A549 (cell line): ENCODE measurements at regions not wholly inside any gene's neighbourhood (a gene's known extent, or its start where the extent isn't known, plus 50 kb on each side); places are given as distances from the start of the nearest gene placed in this dataset.

Experiments
- BHLHE40 ChIP-seq: IDR thresholded peaks from 2 replicates; pipeline ENCODE4 v1.6.1; 2012; ENCODE audit warnings: low read depth, low read length, inconsistent platforms
- POLR2A ChIP-seq: IDR thresholded peaks from 2 replicates; pipeline ENCODE4 v1.6.1; 2012; ENCODE audit warnings: mild to moderate bottlenecking, low read length
- SMC3 ChIP-seq: fragments of >200 bp; sonication (Bioruptor Twin); formaldehyde crosslinking; IDR thresholded peaks from 3 replicates; pipeline ENCODE4 v1.6.1; 2018; ENCODE audit warnings: inconsistent platforms
- USF2 ChIP-seq: fragments of 450-650 bp; IDR thresholded peaks from 2 replicates; pipeline ENCODE4 v1.6.1; 2014; ENCODE audit warnings: antibody characterized with exemption
- ZSCAN20 ChIP-seq: fragments of 250-450 bp; sonication (Bioruptor Pico); IDR thresholded peaks from 2 replicates; pipeline ENCODE4 v1.8.0; 2022; ENCODE audit warnings: mild to moderate bottlenecking, moderate library complexity
- TF ChIP-seq, protein P1 (sequence below): fragments of 200-600 bp; sonication (generic); IDR thresholded peaks from 2 replicates; pipeline ENCODE4 v1.6.1; 2016; ENCODE audit warnings: antibody characterized with exemption, mild to moderate bottlenecking, moderate library complexity
- TF ChIP-seq, protein P2 (sequence below): fragments of >200 bp; sonication (Bioruptor Twin); formaldehyde crosslinking; IDR thresholded peaks from 3 replicates; pipeline ENCODE4 v1.5.1; 2016

DNA sequence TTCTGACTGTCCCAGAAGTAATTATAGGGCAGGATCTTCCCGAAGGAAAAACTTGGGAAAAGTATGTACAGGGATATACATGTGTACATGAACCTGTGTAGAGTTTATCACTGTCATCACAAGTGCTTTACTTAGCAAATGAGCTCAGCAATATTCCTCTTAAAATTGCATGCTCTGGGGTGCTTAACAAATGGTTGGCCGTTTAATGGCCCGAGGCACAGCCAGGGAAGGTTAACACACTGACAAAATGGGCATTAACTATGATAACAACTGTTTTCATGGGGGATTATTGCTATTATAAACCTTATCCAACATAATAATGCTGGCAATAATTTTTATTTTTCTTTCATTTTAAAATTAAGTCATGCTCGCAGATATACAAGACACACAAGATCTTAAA lies 459.3 kb downstream of the TUSC7 start:
- TF ChIP-seq, protein P1, sequence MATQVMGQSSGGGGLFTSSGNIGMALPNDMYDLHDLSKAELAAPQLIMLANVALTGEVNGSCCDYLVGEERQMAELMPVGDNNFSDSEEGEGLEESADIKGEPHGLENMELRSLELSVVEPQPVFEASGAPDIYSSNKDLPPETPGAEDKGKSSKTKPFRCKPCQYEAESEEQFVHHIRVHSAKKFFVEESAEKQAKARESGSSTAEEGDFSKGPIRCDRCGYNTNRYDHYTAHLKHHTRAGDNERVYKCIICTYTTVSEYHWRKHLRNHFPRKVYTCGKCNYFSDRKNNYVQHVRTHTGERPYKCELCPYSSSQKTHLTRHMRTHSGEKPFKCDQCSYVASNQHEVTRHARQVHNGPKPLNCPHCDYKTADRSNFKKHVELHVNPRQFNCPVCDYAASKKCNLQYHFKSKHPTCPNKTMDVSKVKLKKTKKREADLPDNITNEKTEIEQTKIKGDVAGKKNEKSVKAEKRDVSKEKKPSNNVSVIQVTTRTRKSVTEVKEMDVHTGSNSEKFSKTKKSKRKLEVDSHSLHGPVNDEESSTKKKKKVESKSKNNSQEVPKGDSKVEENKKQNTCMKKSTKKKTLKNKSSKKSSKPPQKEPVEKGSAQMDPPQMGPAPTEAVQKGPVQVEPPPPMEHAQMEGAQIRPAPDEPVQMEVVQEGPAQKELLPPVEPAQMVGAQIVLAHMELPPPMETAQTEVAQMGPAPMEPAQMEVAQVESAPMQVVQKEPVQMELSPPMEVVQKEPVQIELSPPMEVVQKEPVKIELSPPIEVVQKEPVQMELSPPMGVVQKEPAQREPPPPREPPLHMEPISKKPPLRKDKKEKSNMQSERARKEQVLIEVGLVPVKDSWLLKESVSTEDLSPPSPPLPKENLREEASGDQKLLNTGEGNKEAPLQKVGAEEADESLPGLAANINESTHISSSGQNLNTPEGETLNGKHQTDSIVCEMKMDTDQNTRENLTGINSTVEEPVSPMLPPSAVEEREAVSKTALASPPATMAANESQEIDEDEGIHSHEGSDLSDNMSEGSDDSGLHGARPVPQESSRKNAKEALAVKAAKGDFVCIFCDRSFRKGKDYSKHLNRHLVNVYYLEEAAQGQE, result no peak
- TF ChIP-seq USF2 (no peak), POLR2A (no peak), ZSCAN20 (CRISPR knock-in tag) (no peak), BHLHE40 (no peak), SMC3 (no peak)
- TF ChIP-seq, protein P2, sequence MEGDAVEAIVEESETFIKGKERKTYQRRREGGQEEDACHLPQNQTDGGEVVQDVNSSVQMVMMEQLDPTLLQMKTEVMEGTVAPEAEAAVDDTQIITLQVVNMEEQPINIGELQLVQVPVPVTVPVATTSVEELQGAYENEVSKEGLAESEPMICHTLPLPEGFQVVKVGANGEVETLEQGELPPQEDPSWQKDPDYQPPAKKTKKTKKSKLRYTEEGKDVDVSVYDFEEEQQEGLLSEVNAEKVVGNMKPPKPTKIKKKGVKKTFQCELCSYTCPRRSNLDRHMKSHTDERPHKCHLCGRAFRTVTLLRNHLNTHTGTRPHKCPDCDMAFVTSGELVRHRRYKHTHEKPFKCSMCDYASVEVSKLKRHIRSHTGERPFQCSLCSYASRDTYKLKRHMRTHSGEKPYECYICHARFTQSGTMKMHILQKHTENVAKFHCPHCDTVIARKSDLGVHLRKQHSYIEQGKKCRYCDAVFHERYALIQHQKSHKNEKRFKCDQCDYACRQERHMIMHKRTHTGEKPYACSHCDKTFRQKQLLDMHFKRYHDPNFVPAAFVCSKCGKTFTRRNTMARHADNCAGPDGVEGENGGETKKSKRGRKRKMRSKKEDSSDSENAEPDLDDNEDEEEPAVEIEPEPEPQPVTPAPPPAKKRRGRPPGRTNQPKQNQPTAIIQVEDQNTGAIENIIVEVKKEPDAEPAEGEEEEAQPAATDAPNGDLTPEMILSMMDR, result no peak
